Uterus (tissue), 3 donors: ENCODE measurements at regions not wholly inside any gene's neighbourhood (a gene's known extent, or its start where the extent isn't known, plus 50 kb on each side); places are given as distances from the start of the nearest gene placed in this dataset.

Experiments used
- DNase-seq, 2 donors: peaks; one replicate each; pipeline ENCODE4 v3.0.0-alpha.2; 2019 to 2020
- H3K27ac ChIP-seq, 2 donors: fragments of 200-600 bp; sonication (generic); 1 replicate in 1 of 2; 2 replicates in 1 of 2; pipeline ENCODE4 v1.5.1; 2016 to 2018
- H3K27me3 ChIP-seq, 2 donors: fragments of 200-600 bp; sonication (generic); one replicate each; pipeline ENCODE4 v1.5.1; 2018 to 2019; ENCODE audit warnings: control low read depth in 1 of 2
- H3K36me3 ChIP-seq, 2 donors: fragments of 200-600 bp; sonication (generic); one replicate each; pipeline ENCODE4 v1.5.1; 2019; ENCODE audit warnings: control low read depth in 1 of 2
- H3K4me1 ChIP-seq, 2 donors: fragments of 200-600 bp; sonication (generic); one replicate each; pipeline ENCODE4 v1.5.1; 2018 to 2019; ENCODE audit warnings: control low read depth in 1 of 2
- H3K4me3 ChIP-seq, 2 donors: fragments of 200-600 bp; sonication (generic); 1 replicate in 1 of 2; 2 replicates in 1 of 2; pipeline ENCODE4 v1.5.1; 2018 to 2019; ENCODE audit warnings: mild to moderate bottlenecking in 1 of 2
- H3K9me3 ChIP-seq, 2 donors: fragments of 200-600 bp; sonication (generic); one replicate each; pipeline ENCODE4 v1.5.1; 2019; ENCODE audit warnings: control low read depth in 1 of 2
- POLR2A ChIP-seq, 2 donors: fragments of 450-650 bp; IDR thresholded peaks; one replicate each; pipeline ENCODE4 v1.6.1; 2016; ENCODE audit warnings: antibody characterized with exemption in 2 of 2, mild to moderate bottlenecking in 1 of 2, moderate library complexity in 1 of 2
- intact Hi-C: fragments of 100-400 bp; cut with DNase I; formaldehyde crosslinking; loops from one replicate; pipeline ENCODE4 v1.15.1; 2023; ENCODE audit warnings: low total_unique reads
- TF ChIP-seq, protein P1 (sequence below), 4 experiments: fragments of 200-600 bp in 2 of 4; fragments of 450-650 bp in 2 of 4; sonication (generic) in 2 of 4; IDR thresholded peaks; one replicate each; pipeline ENCODE4 v1.5.1; 2016 to 2019; ENCODE audit warnings: antibody characterized with exemption in 4 of 4, mild to moderate bottlenecking in 2 of 4, moderate library complexity in 1 of 4
- donor health status: DM: yes; HTN: yes; CAD: no.

DNA sequence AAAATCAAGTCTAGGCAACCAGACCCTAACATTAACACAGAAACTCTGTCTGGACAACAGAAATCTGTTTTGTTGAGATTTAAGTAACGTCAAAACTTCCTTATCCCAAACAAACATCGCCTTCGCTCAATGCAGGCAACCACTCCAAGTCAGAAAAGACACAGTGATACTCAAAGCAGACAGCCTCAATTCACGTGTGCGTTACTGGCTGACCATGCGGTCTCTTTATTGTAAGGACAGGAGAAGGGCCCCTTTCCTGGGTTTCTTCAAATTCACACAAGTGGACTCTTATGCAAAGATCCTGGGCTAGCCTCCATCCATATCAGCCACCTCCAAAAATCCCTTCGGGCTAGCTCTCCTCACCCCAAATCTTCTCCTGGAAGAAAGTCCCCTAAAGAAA, 467.7 kb downstream of the SOX9 start:
- Histone ChIP-seq H3K27ac (no peak overlapping the region), H3K27me3 (no peaks in the 10 kb centered on the region), H3K9me3 (no peaks in the 10 kb centered on the region), H3K4me1 (no peaks in the 10 kb centered on the region), H3K36me3 (no peaks in the 10 kb centered on the region), H3K4me3 (no peak overlapping the region)
- intact Hi-C loops = no loop called here
- DNase-seq = no peak
- no peak for TF ChIP-seq POLR2A (IDR thresholded peaks at IDR 0.05)
- TF ChIP-seq, protein P1, sequence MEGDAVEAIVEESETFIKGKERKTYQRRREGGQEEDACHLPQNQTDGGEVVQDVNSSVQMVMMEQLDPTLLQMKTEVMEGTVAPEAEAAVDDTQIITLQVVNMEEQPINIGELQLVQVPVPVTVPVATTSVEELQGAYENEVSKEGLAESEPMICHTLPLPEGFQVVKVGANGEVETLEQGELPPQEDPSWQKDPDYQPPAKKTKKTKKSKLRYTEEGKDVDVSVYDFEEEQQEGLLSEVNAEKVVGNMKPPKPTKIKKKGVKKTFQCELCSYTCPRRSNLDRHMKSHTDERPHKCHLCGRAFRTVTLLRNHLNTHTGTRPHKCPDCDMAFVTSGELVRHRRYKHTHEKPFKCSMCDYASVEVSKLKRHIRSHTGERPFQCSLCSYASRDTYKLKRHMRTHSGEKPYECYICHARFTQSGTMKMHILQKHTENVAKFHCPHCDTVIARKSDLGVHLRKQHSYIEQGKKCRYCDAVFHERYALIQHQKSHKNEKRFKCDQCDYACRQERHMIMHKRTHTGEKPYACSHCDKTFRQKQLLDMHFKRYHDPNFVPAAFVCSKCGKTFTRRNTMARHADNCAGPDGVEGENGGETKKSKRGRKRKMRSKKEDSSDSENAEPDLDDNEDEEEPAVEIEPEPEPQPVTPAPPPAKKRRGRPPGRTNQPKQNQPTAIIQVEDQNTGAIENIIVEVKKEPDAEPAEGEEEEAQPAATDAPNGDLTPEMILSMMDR (IDR thresholded peaks at IDR 0.05) = no peak

DNA sequence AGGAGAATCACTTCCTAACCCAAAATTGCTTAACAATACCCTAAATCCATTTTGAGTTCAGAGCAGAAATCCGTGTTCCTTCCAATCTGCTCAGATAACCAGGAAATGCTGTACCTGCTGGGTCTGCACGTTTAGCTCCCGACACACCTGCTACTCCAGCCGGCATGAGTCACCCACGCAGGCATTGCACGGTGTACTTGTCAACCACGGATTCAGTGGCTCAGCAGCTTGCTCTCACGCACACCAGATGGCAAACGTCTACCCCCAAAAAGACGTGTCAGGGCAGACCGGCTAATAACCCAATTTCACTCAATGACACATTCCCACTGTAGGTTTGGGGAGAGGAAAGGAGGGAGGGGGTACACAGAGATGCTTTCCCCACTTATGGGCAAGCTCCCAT, 468.1 kb downstream of the SOX9 start:
- intact Hi-C loops = no loop called here
- Histone ChIP-seq H3K4me1 (no peaks in the 10 kb centered on the region), H3K27ac (no peak overlapping the region), H3K4me3 (no peak overlapping the region), H3K27me3 (no peaks in the 10 kb centered on the region), H3K9me3 (no peaks in the 10 kb centered on the region), H3K36me3 (no peaks in the 10 kb centered on the region)
- TF ChIP-seq, protein P1 (IDR thresholded peaks at IDR 0.05) = no peak
- no peak for TF ChIP-seq POLR2A (IDR thresholded peaks at IDR 0.05)
- no peak for DNase-seq

DNA sequence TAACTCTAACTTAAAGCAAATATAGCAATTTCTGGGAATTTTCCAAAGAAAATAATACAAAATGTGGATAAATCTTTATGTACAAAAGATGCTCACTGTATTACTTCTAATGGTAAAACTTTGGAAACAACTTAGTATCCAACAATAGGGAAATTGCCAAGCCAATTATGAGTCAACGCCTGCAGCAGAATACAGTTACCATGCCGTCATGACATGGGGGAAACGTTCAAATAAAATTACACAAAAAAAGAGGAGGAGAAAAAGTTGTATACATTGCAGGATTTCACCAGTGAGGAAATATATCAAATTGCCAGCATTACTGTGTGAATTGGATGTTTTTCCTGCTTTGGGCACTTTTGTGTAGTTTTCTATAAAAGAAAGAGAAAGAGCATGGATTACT, 469.6 kb downstream of the SOX9 start:
- no peak overlapping the region for H3K27ac ChIP-seq
- intact Hi-C loops = no loop called here
- no peaks in the 10 kb centered on the region for H3K4me1 ChIP-seq
- TF ChIP-seq, protein P1 (IDR thresholded peaks at IDR 0.05) = no peak
- TF ChIP-seq POLR2A (IDR thresholded peaks at IDR 0.05) = no peak
- no peak overlapping the region for H3K4me3 ChIP-seq
- H3K9me3 ChIP-seq = no peaks in the 10 kb centered on the region
- no peak for DNase-seq
- H3K36me3 ChIP-seq = no peaks in the 10 kb centered on the region
- H3K27me3 ChIP-seq = no peaks in the 10 kb centered on the region

DNA sequence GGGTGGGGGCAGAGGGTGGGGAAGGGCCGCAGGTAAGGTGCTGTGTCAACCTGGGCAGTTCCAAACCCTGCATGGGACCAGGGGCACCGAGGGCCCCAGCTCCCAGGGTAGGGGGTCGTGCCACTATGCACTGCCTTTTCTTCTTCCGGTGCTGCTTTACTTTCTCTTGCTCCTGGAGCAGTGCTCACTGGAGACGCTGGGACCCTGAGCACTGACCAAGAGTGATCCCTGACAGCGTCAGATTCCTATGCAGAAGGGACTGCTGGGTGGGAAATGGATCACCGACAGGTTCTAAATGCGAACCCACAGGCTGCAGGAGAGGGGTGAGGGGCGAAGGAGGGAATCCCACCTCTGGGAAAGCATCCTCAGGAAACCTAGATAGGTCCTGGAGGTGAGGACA, 470.1 kb downstream of the SOX9 start:
- DNase-seq = no peak
- H3K27me3 ChIP-seq = no peaks in the 10 kb centered on the region
- TF ChIP-seq, protein P1 (IDR thresholded peaks at IDR 0.05) = no peak
- intact Hi-C loops = no loop called here
- H3K9me3 ChIP-seq = no peaks in the 10 kb centered on the region
- no peak overlapping the region for H3K4me3 ChIP-seq
- H3K36me3 ChIP-seq = no peaks in the 10 kb centered on the region
- H3K27ac ChIP-seq = no peak overlapping the region
- H3K4me1 ChIP-seq = no peaks in the 10 kb centered on the region

DNA sequence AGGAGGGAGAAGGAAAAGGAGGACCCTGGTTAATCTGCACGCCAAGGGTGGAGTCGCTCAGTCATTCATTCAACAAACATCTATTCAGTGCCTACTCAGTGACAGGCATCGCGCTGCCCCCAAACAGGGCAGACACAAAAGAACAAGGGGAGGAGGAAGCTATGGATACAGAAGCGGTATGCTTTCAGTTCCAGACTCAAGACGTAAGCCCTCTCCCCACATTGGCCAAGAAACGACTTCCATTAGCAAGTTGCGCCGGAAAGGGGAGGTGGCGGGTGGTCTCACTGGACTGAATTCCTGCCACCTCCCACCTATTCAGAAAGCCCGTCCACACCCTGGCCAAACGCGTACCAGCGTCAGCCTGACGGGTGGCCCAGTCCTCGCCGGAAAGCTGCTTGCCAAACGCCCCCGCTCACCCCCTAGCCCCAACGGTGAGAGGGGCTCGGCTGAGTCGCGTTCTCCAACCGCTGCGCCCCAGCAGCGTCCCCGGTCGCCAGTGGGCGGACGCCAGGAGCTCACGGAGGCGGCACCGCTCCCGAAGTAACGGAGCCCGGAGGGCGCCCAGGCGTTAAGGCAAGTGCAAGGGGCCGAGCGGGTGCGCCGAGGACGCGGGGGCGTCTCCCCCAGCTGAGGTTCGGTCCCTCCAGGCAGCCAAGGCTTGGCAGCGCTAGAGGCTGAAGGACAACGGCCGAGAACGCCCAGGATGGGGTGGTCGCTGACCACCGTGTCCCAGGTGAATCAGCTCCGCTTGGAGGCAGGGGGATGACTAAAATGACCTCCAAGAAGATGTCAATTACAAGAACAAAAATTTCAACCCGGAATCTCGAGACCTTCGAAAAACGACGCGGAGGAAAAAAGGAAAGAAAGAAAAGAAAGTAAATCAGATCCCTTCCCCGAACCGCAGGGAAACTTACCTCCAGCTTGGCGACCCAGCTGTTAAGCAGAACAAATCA, 470.7 kb downstream of the SOX9 start:
- H3K4me1 ChIP-seq = no peaks in the 10 kb centered on the region
- intact Hi-C loops = no loop called here
- no peaks in the 10 kb centered on the region for H3K36me3 ChIP-seq
- H3K4me3 ChIP-seq = peak overlapping the region; percentile 21 to 24
- no peaks in the 10 kb centered on the region for H3K9me3 ChIP-seq
- no peak overlapping the region for H3K27ac ChIP-seq
- DNase-seq = no peak
- no peak for TF ChIP-seq POLR2A (IDR thresholded peaks at IDR 0.05)
- TF ChIP-seq, protein P1 (IDR thresholded peaks at IDR 0.05) = no peak
- no peaks in the 10 kb centered on the region for H3K27me3 ChIP-seq
